NCI-H524 (cell line): ENCODE measurements at regions not wholly inside any gene's neighbourhood (a gene's known extent, or its start where the extent isn't known, plus 50 kb on each side); places are given as distances from the start of the nearest gene placed in this dataset.

Experiments
- DNase-seq, 2 experiments: peaks; one replicate each; lab custom pipeline; 2025; lab: John Stamatoyannopoulos, UW

- no peak for DNase-seq
These were observed 147.5 kb upstream of the RBFOX1 start for GRCh38 chr16:7185165-7185564.

DNA sequence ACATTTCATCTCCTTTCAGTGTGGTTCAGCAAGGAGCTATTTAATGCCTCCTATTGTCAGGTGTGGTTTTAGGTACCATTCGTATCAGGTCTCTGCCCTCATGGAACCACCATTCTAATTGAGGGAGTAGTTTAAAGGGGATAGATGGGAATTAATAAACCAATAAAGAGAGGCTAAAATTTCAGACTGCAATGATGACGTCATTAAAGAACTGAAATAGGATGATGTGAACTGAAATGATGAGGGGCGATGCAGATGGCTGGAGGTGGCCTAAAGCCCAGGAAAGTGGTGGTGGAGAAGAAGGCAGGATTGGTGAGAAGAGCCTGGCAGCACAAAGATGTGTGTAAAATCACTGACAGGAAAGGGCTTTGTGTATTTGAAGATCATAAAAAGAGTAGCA is 148.9 kb upstream of the RBFOX1 start:
- no peak for DNase-seq

DNA sequence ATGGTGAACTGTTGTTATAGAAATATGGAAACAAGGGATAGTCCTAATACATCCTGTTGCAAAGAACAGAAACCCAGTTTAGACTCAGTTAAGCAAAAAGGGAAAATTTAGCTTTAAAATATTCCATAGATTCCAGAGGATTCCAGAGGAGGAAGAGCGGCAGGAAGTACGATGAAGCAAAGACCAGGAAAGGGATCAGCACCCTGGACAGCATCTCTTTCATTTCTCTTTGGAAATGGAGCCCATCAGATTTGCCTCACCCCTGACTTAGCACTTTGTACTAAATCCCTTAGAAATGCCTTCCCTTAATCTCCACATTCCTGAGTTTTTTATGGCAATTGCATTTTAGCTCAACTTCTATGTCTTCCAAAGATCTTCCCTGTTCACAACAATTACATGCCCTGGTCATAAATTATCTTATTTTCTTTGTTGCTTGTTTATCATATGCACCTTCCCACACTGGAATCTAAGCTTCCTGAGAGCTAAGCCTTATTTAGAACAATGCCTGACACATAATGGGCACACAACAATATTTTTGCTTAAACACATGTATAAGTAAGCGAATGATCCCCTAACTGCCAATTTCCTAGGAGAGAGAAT is 150.0 kb upstream of the RBFOX1 start:
- DNase-seq = no peak

GRCh38 chr16:7177875-7178274 is 154.8 kb upstream of the RBFOX1 start:
- no peak for DNase-seq

GRCh38 chr16:7171151-7171550 is 161.5 kb upstream of the RBFOX1 start:
- DNase-seq = no peak

DNA sequence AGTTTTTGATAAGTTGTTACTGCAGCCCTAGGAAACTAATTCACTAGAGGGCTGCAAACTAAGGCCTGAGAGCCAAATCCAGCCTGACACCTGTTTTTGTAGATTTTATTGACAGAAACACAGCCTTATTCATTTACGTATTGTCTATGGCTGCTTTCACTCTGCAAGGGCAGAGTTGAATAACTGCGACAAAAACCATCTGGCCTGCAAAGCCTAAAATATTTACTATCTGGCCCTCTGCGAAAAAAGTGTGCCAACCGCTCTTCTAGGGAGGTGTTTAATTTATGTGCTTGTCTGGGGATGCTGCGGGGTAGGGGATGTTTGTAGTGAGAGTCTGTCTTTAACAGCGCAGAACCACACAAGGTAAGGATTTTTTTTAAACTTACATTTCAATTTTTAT is 165.0 kb upstream of the RBFOX1 start:
- DNase-seq = no peak

GRCh38 chr16:7161891-7162290 is 170.8 kb upstream of the RBFOX1 start:
- no peak for DNase-seq

GRCh38 chr16:7160093-7160492 is 172.6 kb upstream of the RBFOX1 start:
- DNase-seq = no peak

DNA sequence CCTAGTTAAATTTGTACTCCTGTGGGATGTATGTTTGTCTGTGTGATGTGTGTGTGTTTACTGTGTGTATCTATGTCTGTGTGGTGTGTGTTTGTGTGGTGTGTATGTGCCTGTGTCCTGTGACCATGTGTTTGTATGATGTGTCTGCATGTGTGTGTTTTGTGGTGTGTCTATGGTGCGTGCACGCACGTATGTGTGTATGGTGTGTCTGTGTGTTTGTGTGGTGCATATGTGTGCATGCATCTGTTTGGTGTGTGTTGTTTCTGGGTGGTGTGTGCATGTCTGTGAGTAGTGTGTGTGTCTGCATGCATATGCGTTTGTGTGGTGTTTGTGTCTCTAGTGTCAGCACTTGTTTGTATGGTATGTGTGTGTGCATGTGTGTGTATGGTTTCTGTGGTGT is 174.2 kb upstream of the RBFOX1 start:
- no peak for DNase-seq

DNA sequence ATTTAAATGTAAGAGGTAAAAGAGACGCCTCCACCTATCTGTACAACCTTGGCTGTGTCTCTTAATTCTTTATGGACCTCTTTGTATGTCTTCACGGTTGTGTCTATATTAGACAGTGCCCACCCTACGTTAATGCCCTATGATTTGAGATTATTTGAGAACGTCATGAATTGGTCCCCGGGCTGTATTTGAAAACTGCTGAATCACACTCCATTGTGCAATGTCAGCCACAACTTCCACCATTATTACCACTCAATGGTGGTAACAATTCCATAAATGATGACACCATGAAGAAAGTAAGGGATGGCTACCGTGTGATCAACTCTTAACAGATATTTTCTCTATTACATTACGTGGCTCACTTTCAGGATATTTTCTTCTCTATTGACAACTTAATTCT is 182.4 kb upstream of the RBFOX1 start:
- DNase-seq = no peak

GRCh38 chr16:7148606-7149005 is 184.0 kb upstream of the RBFOX1 start:
- no peak for DNase-seq

GRCh38 chr16:7140899-7141298 is 191.7 kb upstream of the RBFOX1 start:
- no peak for DNase-seq

GRCh38 chr16:7137560-7138330 is 194.9 kb upstream of the RBFOX1 start:
- DNase-seq = no peak

DNA sequence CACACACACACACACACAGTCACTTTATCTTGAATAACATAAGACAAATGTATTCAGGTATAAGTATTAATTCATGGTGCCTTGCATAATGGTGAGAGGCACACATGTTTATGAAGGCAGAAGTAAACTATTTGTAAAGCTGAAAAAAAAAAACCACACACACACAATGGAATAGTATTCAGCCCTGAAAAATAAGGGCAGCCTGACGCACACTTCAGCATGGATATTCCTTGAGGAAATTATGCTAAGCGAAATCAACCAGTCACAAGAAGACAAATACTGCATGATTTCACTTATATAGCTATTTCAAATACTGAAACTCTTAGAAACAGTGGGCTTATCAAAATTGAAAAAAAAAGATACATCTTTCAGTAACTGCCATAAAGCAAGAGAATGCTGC is 200.2 kb upstream of the RBFOX1 start:
- no peak for DNase-seq

DNA sequence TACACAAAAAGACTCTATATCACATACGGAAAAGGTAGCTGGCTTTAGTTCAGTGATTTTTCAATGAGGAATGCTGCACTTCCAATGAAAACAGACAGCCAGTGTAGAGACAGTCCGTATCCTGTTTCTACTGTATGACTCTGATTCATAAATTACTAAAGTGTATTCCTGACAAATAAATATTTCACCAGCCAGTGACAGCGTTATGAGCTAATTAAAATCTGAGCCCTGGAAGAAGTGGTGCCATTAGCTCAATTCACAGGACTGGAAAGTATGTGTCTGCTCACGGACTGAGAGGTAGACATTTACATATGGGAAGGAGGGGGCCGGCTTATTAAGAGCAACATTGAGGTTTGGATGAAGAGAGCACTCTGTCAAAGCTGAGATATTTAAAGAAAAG is 207.9 kb upstream of the RBFOX1 start:
- DNase-seq = no peak

DNA sequence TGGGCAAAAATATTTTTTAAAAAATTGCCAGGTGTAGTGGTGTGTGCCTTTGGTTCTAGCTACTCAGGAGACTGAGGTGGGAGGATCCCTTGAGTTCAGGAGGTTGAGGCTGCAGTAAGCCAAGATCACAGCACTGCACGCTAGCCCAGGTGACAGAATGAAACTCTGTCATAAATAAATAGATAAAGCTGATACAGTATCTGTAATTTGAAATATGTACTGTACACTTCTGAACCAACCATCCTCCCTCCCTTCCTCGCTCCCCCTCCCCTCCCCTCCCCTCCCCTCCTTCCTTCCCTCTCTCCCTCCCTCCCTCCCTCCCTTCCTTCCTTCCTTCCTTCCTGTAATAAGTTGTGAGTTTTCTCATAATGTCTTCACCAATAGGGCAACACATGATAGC is 208.4 kb upstream of the RBFOX1 start:
- DNase-seq = no peak

DNA sequence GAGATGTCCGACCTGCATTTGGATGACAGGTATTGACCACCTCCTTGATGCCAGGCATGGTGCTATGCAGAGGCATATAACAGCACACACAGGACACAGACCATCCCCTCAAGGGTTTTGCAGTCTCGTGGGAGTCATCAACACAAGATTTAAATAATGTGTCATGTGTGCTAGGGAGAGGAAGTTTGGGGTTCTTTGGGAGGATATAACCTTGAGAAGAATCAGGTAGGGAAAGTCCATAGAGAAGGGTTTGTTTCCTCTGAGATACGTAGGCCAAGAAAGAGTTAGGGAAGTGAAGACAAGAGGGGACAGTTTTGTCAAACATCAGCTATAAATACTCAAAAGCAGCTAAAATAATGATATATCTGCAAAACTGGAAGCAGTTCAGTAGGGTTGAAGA is 215.9 kb upstream of the RBFOX1 start:
- DNase-seq = no peak

DNA sequence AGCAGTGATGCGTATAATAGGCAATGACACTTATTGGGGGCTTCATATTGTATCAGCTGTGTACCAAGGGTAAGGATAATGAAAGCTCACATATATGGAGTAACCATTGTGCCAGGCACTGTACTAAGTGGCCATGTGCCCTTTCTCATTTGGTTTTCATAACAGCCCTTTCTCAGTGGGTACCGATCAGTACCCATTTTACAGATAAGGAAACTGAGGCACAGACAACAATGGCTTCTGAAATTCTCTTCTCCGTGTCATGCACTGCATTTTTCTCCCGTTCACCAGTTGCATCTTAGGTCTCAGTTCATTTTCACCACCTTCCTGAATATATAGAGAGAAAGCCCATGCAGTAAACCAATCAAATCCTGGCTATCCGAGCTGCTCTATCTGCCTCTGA is 216.7 kb upstream of the RBFOX1 start:
- no peak for DNase-seq

- DNase-seq = no peak
These were observed 218.7 kb upstream of the RBFOX1 start for GRCh38 chr16:7113949-7114348.

DNA sequence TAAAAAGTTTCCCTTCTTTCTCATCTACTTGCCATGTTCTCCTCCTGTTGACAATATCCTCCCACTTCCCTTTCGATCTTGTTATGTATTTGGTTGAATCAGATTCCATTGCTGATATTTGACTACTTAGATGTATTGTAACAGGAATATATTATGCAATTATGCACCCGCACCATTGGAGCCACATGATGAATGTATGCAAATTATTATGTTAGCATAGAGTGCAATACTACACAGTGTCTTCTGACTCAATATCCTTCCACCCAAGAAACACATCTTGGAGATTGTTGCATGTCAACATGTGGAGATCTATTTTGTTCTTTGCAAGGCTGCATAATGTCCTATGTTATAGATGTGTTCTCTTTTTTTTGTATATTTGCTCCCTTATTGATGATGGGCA is 219.2 kb upstream of the RBFOX1 start:
- DNase-seq = no peak

DNA sequence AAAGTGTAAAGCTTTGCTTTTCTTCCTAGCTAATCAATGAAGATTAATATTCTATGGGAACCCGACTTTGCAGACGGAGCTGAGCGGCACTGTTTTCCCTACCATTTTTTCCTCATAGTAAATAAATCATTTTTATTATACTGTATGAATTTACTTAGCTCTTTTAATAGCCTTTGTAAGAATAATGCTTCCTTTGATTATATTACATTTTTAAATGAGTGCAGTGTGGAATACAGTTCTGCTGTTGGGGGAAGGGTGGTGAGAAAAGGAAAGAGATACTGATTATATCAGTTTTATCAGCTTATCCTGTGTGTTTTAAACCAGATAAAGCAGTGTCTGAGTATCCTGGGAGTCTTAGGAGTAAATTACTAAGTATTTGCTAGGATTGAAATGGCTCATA is 221.4 kb upstream of the RBFOX1 start:
- DNase-seq = no peak

GRCh38 chr16:7107436-7107835 is 225.2 kb upstream of the RBFOX1 start:
- DNase-seq = no peak

- no peak for DNase-seq
These were observed 229.6 kb upstream of the RBFOX1 start for GRCh38 chr16:7103056-7103455.

- DNase-seq = no peak
These were observed 231.6 kb upstream of the RBFOX1 start for GRCh38 chr16:7101054-7101453.
